ENCODE measurements at regions not wholly inside any gene's neighbourhood (a gene's known extent, or its start where the extent isn't known, plus 50 kb on each side); places are given as distances from the start of the nearest gene placed in this dataset.

- DNase-seq, result no peak
Measured at GRCh38 chr10:124239134-124239533, 145.7 kb upstream of the CHST15 start.

GRCh38 chr10:124238367-124238766 lies 145.0 kb upstream of the CHST15 start:
- DNase-seq, result no peak

- no peak for DNase-seq
Measured at GRCh38 chr10:124237282-124237961, 144.0 kb upstream of the CHST15 start.

- DNase-seq, result no peak
Measured at GRCh38 chr10:124236816-124237215, 143.4 kb upstream of the CHST15 start.

- no peak for DNase-seq
Measured at GRCh38 chr10:124236136-124236535, 142.7 kb upstream of the CHST15 start.

GRCh38 chr10:124235232-124235631 lies 141.8 kb upstream of the CHST15 start:
- no peak for DNase-seq

- DNase-seq, result no peak
Measured at GRCh38 chr10:124233546-124234138, 140.2 kb upstream of the CHST15 start.

GRCh38 chr10:124232686-124233545 lies 139.5 kb upstream of the CHST15 start:
- DNase-seq, result no peak

GRCh38 chr10:124231168-124232155 lies 138.1 kb upstream of the CHST15 start:
- DNase-seq, result no peak

GRCh38 chr10:124230635-124231167 lies 137.3 kb upstream of the CHST15 start:
- no peak for DNase-seq

GRCh38 chr10:124229989-124230634 lies 136.7 kb upstream of the CHST15 start:
- no peak for DNase-seq

- DNase-seq, result no peak
Measured at GRCh38 chr10:124229201-124229988, 136.0 kb upstream of the CHST15 start.

- DNase-seq, result no peak
Measured at GRCh38 chr10:124228471-124228870, 135.1 kb upstream of the CHST15 start.

- no peak for DNase-seq
Measured at GRCh38 chr10:124227988-124228387, 134.6 kb upstream of the CHST15 start.

GRCh38 chr10:124227055-124227975 lies 133.9 kb upstream of the CHST15 start:
- DNase-seq, result no peak

GRCh38 chr10:124226271-124227054 lies 133.1 kb upstream of the CHST15 start:
- DNase-seq, result no peak

GRCh38 chr10:124225467-124226270 lies 132.3 kb upstream of the CHST15 start:
- no peak for DNase-seq

GRCh38 chr10:124225029-124225466 lies 131.7 kb upstream of the CHST15 start:
- no peak for DNase-seq

Measured in 8988T (cell line).